ENCODE measurements at regions not wholly inside any gene's neighbourhood (a gene's known extent, or its start where the extent isn't known, plus 50 kb on each side); places are given as distances from the start of the nearest gene placed in this dataset.
"Not testable (repeated sequence)": the region's sequence is repeated elsewhere in the genome, so short reads cannot be mapped to it uniquely, and the experiment has no call there.

- DNase-seq, result no peak
Observed at GRCh38 chr16:60646631-60647030, 1389.6 kb downstream of the CDH8 start.

- DNase-seq, result no peak
Observed at GRCh38 chr16:60645541-60645940, 1390.7 kb downstream of the CDH8 start.

- no peak for DNase-seq
Observed at GRCh38 chr16:60642956-60643355, 1393.3 kb downstream of the CDH8 start.

GRCh38 chr16:60641067-60641665 is 1395.1 kb downstream of the CDH8 start:
- DNase-seq, result no peak

- no peak for DNase-seq
Observed at GRCh38 chr16:60640038-60640437, 1396.2 kb downstream of the CDH8 start.

- not testable (repeated sequence) for DNase-seq
Observed at GRCh38 chr16:60636636-60637035, 1399.6 kb downstream of the CDH8 start.

GRCh38 chr16:60636117-60636516 is 1400.1 kb downstream of the CDH8 start:
- no peak for DNase-seq

GRCh38 chr16:60635548-60635947 is 1400.7 kb downstream of the CDH8 start:
- DNase-seq, result no peak

- no peak for DNase-seq
Observed at GRCh38 chr16:60611844-60612243, 1424.4 kb downstream of the CDH8 start.

- no peak for DNase-seq
Observed at GRCh38 chr16:60608971-60609370, 1427.3 kb downstream of the CDH8 start.

GRCh38 chr16:60605652-60606051 is 1430.6 kb downstream of the CDH8 start:
- DNase-seq, result not testable (repeated sequence)

GRCh38 chr16:60605176-60605575 is 1431.1 kb downstream of the CDH8 start:
- DNase-seq, result no peak

GRCh38 chr16:60586493-60586892 is 1449.7 kb downstream of the CDH8 start:
- no peak for DNase-seq

- no peak for DNase-seq
Observed at GRCh38 chr16:60582528-60582927, 1453.7 kb downstream of the CDH8 start.

- no peak for DNase-seq
Observed at GRCh38 chr16:60566901-60567300, 1469.3 kb downstream of the CDH8 start.

GRCh38 chr16:60564588-60564987 is 1471.7 kb downstream of the CDH8 start:
- no peak for DNase-seq

GRCh38 chr16:60563166-60563565 is 1473.1 kb downstream of the CDH8 start:
- DNase-seq, result no peak

- DNase-seq, result no peak
Observed at GRCh38 chr16:60558936-60559335, 1477.3 kb downstream of the CDH8 start.

- DNase-seq, result no peak
Observed at GRCh38 chr16:60553090-60553757, 1483.0 kb downstream of the CDH8 start.

GRCh38 chr16:60541535-60541934 is 1494.7 kb downstream of the CDH8 start:
- no peak for DNase-seq

GRCh38 chr16:60510941-60511340 is 1525.3 kb downstream of the CDH8 start:
- no peak for DNase-seq

- DNase-seq, result no peak
Observed at GRCh38 chr16:60510208-60510607, 1526.0 kb downstream of the CDH8 start.

GRCh38 chr16:60491273-60491672 is 1545.0 kb downstream of the CDH8 start:
- no peak for DNase-seq

GRCh38 chr16:60485872-60486489 is 1550.3 kb downstream of the CDH8 start:
- no peak for DNase-seq
